Right renal cortex interstitium (tissue), 3 donors: ENCODE measurements at regions not wholly inside any gene's neighbourhood (a gene's known extent, or its start where the extent isn't known, plus 50 kb on each side); places are given as distances from the start of the nearest gene placed in this dataset.
"Not testable (repeated sequence)": the region's sequence is repeated elsewhere in the genome, so short reads cannot be mapped to it uniquely, and the experiment has no call there.

Source experiments
- DNase-seq, 3 donors: peaks; one replicate each; pipeline ENCODE4 v3.0.0-alpha.2; 2013; ENCODE audit warnings: low read depth in 3 of 3, low spot score in 2 of 3

- no peak for DNase-seq
These were observed 177.3 kb downstream of the BANP start for GRCh38 chr16:88128556-88128955.

GRCh38 chr16:88129133-88129532, 177.9 kb downstream of the BANP start:
- not testable (repeated sequence) for DNase-seq

- DNase-seq = no peak
These were observed 178.8 kb downstream of the BANP start for GRCh38 chr16:88130016-88130415.

GRCh38 chr16:88130681-88131080, 179.4 kb downstream of the BANP start:
- no peak for DNase-seq

GRCh38 chr16:88131256-88131655, 180.0 kb downstream of the BANP start:
- DNase-seq = no peak

- DNase-seq = no peak
These were observed 180.7 kb downstream of the BANP start for GRCh38 chr16:88131966-88132365.

- DNase-seq = no peak
These were observed 181.7 kb downstream of the BANP start for GRCh38 chr16:88132836-88133506.

- DNase-seq = no peak
These were observed 182.2 kb downstream of the BANP start for GRCh38 chr16:88133507-88133843.

GRCh38 chr16:88134172-88134898, 183.1 kb downstream of the BANP start:
- DNase-seq = not testable (repeated sequence)

- DNase-seq = not testable (repeated sequence)
These were observed 183.9 kb downstream of the BANP start for GRCh38 chr16:88134899-88135682.

GRCh38 chr16:88136211-88136713, 185.0 kb downstream of the BANP start:
- not testable (repeated sequence) for DNase-seq

- not testable (repeated sequence) for DNase-seq
These were observed 185.7 kb downstream of the BANP start for GRCh38 chr16:88136939-88137338.

GRCh38 chr16:88139141-88139540, 187.9 kb downstream of the BANP start:
- DNase-seq = not testable (repeated sequence)

GRCh38 chr16:88140195-88140594, 189.0 kb downstream of the BANP start:
- not testable (repeated sequence) for DNase-seq

- no peak for DNase-seq
These were observed 190.3 kb downstream of the BANP start for GRCh38 chr16:88141580-88141979.

GRCh38 chr16:88142056-88142935, 191.1 kb downstream of the BANP start:
- DNase-seq = not testable (repeated sequence)

- not testable (repeated sequence) for DNase-seq
These were observed 192.1 kb downstream of the BANP start for GRCh38 chr16:88143122-88144027.

GRCh38 chr16:88144028-88144511, 192.8 kb downstream of the BANP start:
- DNase-seq = no peak

- not testable (repeated sequence) for DNase-seq
These were observed 194.1 kb downstream of the BANP start for GRCh38 chr16:88145376-88145775.
